Gastrocnemius medialis (tissue), 4 donors: ENCODE measurements at regions not wholly inside any gene's neighbourhood (a gene's known extent, or its start where the extent isn't known, plus 50 kb on each side); places are given as distances from the start of the nearest gene placed in this dataset.
"Not testable (repeated sequence)": the region's sequence is repeated elsewhere in the genome, so short reads cannot be mapped to it uniquely, and the experiment has no call there.

ENCODE experiments used
- ATAC-seq, 2 donors: fragments of 150-250 bp; one replicate each; pipeline ENCODE4 v1.9.1; 2016
- DNase-seq, 2 donors: peaks; one replicate each; pipeline ENCODE4 v3.0.0-alpha.2; 2019
- H3K27ac ChIP-seq, 4 donors: fragments of 200-600 bp; sonication (generic); 1 replicate in 1 of 4; 2 replicates in 3 of 4; pipeline ENCODE4 v1.5.1; 2016 to 2018; ENCODE audit warnings: mild to moderate bottlenecking in 2 of 4, moderate library complexity in 1 of 4
- H3K27me3 ChIP-seq, 3 donors: fragments of 200-600 bp; sonication (generic) in 2 of 3; 1 replicate in 1 of 3; 2 replicates in 2 of 3; pipeline versions ENCODE4 v1.5.1 to v1.6.0; 2016 to 2019; ENCODE audit warnings: mild to moderate bottlenecking in 1 of 3, moderate library complexity in 1 of 3
- H3K36me3 ChIP-seq, 2 donors: fragments of 200-600 bp; sonication (generic) in 1 of 2; one replicate each; pipeline ENCODE4 v1.5.1; 2017 to 2018
- H3K4me1 ChIP-seq, 2 donors: fragments of 200-600 bp; sonication (generic) in 1 of 2; one replicate each; pipeline ENCODE4 v1.5.1; 2016 to 2017; ENCODE audit warnings: mild to moderate bottlenecking in 2 of 2
- H3K4me3 ChIP-seq, 4 donors: fragments of 200-600 bp; sonication (generic) in 3 of 4; 1 replicate in 1 of 4; 2 replicates in 3 of 4; pipeline ENCODE4 v1.5.1; 2016 to 2019; ENCODE audit warnings: mild to moderate bottlenecking in 2 of 4
- H3K9me3 ChIP-seq, 3 donors: fragments of 200-600 bp; sonication (generic) in 2 of 3; 1 replicate in 1 of 3; 2 replicates in 2 of 3; pipeline ENCODE4 v1.5.1; 2016 to 2019
- CTCF ChIP-seq, 5 experiments: fragments of 450-650 bp in 3 of 5; fragments of 200-600 bp in 2 of 5; sonication (generic) in 2 of 5; IDR thresholded peaks in 4 of 5; conservative IDR thresholded peaks in 1 of 5; 1 replicate in 4 of 5; 2 replicates in 1 of 5; pipeline ENCODE4 v1.5.1; 2016 to 2019; ENCODE audit warnings: antibody characterized with exemption in 5 of 5, mild to moderate bottlenecking in 3 of 5, moderate library complexity in 3 of 5
- POLR2A ChIP-seq, 2 donors: fragments of 450-650 bp; IDR thresholded peaks; one replicate each; pipeline ENCODE4 v1.6.1; 2017; ENCODE audit warnings: antibody characterized with exemption in 2 of 2, mild to moderate bottlenecking in 2 of 2, moderate library complexity in 2 of 2
- in situ Hi-C, 4 donors: fragments of 200-750 bp; cut with MboI; loops; one replicate each; pipeline versions ENCODE4 v1.15.0 to v1.8.0; 2017; ENCODE audit warnings: low sequenced_read_pairs in 4 of 4
- intact Hi-C: fragments of 100-400 bp; cut with DNase I; formaldehyde crosslinking; loops from one replicate; pipeline ENCODE4 v1.15.1; 2023; ENCODE audit warnings: low total_unique reads

GRCh38 chr11:70556884-70557741 lies 158.8 kb downstream of the CTTN start:
- H3K27me3 ChIP-seq, result peaks cover 0 to 2% (median 0%) of the 10 kb centered on the region in 3 donors
- H3K36me3 ChIP-seq, result no peaks in the 10 kb centered on the region
- H3K9me3 ChIP-seq, result no peaks in the 10 kb centered on the region
- H3K4me3 ChIP-seq, result no peak overlapping the region
- intact Hi-C loops, result no loop called here
- no peaks in the 10 kb centered on the region for H3K4me1 ChIP-seq
- H3K27ac ChIP-seq, result no peak overlapping the region
- TF ChIP-seq CTCF (IDR thresholded peaks at IDR 0.05 in 4 of 5, conservative IDR thresholded peaks at IDR 0.05 in 1 of 5) (no peak), POLR2A (IDR thresholded peaks at IDR 0.05) (no peak)
- DNase-seq, result no peak
- in situ Hi-C loops, result no loop called here
- ATAC-seq, result no peak

DNA sequence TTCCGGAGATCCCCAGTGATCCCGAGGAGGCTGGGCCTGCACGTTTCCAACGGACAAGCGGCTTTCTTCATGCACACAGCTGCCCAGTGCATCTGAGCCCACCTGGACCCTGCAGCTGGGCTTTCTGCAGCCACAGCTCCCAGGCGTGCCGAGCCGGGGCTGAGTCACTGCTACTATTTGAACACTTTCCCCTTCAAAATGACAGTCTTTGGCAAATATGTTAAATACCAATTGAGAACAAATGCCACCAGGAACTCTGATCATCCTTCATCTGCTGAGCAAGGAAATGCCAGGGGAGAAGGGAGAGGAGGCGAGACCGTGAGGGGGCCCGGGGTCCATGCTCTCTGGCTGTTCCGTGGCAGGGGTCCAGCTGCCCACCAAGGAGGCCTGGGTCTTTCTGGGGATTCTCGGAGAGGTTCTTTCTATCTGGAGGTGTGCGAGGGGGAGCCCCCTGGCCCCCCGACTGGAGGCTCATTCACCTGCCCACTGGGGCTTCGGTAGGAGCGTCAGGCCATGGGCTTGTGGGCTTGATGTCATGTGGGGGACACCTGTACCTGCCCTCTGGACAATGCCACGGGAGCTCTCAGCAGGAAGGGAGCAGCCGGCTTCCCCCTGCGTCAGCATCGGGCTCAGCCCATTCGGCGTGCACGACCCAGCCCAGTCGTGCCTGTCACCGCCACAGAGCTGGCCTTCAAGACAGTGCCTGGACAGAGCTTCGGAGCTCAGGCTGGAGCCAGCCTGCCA lies 159.6 kb downstream of the CTTN start:
- no peak for TF ChIP-seq POLR2A (IDR thresholded peaks at IDR 0.05)
- TF ChIP-seq CTCF (IDR thresholded peaks at IDR 0.05 in 4 of 5, conservative IDR thresholded peaks at IDR 0.05 in 1 of 5), result no peak
- in situ Hi-C loops, result no loop called here
- Histone ChIP-seq H3K27ac (no peak overlapping the region), H3K4me1 (no peaks in the 10 kb centered on the region), H3K36me3 (no peaks in the 10 kb centered on the region), H3K4me3 (no peak overlapping the region), H3K9me3 (no peaks in the 10 kb centered on the region), H3K27me3 (no peaks in the 10 kb centered on the region)
- DNase-seq, result no peak
- ATAC-seq, result no peak
- intact Hi-C loops, result no loop called here

- ATAC-seq (no peak), DNase-seq (no peak)
- Histone ChIP-seq H3K27ac (no peak overlapping the region), H3K4me1 (no peaks in the 10 kb centered on the region), H3K4me3 (no peak overlapping the region), H3K27me3 (peaks cover 0 to under 1% (median 0%) of the 10 kb centered on the region in 3 donors), H3K9me3 (no peaks in the 10 kb centered on the region), H3K36me3 (no peaks in the 10 kb centered on the region)
- intact Hi-C loops (no loop called here), in situ Hi-C loops (no loop called here)
- TF ChIP-seq CTCF (IDR thresholded peaks at IDR 0.05 in 4 of 5, conservative IDR thresholded peaks at IDR 0.05 in 1 of 5), result no peak
- TF ChIP-seq POLR2A (IDR thresholded peaks at IDR 0.05), result no peak
Measured at GRCh38 chr11:70558681-70559080, 160.4 kb downstream of the CTTN start.

DNA sequence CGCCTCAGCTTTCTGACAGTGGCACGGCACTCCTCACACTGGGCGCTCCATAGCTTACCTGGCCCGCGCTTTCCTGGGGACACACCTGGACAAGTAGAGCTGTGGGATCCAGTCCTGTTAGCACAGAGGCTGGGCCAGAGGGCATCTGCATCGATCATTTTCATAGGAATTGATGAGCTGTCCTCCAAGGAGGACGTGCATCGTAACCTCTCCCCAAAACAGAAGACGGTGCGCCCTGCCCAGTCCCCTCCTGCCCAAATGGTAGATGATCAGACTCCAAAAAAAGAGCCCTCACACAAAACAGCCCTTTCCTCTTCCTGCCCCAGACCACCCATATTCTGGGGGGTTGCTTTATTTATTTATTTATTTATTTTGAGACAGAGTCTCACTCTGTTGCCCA lies 161.2 kb downstream of the CTTN start:
- Histone ChIP-seq H3K4me1 (no peaks in the 10 kb centered on the region), H3K27ac (no peak overlapping the region), H3K36me3 (no peaks in the 10 kb centered on the region), H3K9me3 (no peaks in the 10 kb centered on the region), H3K4me3 (no peak overlapping the region), H3K27me3 (peaks cover 0 to 4% (median 0%) of the 10 kb centered on the region in 3 donors)
- TF ChIP-seq CTCF (IDR thresholded peaks at IDR 0.05 in 4 of 5, conservative IDR thresholded peaks at IDR 0.05 in 1 of 5) (no peak), POLR2A (IDR thresholded peaks at IDR 0.05) (no peak)
- in situ Hi-C loops, result no loop called here
- intact Hi-C loops, result no loop called here
- no peak for ATAC-seq
- DNase-seq, result no peak

DNA sequence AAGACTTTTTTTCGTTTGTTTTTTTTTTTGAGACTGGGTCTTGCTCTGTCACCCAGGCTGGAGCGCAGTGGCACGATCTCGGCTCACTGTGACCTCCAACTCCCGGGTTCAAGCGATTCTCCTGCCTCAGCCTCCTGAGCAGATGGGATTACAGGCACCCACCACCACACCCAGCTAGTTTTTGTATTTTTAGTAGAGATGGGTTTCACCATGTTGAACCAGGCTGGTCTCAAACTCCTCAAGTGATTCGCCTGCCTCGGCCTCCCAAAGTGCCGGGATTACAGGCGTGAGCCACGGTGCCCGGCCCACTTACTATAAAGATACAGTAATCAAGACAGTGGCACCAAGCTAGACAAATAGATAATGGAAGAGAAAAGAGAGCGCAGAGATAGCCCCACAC lies 162.3 kb downstream of the CTTN start:
- H3K4me1 ChIP-seq, in situ Hi-C loops, H3K4me3 ChIP-seq, intact Hi-C loops, H3K27me3 ChIP-seq, H3K27ac ChIP-seq, H3K9me3 ChIP-seq, H3K36me3 ChIP-seq, DNase-seq, ATAC-seq: not testable (repeated sequence)
